ENCODE measurements at regions not wholly inside any gene's neighbourhood (a gene's known extent, or its start where the extent isn't known, plus 50 kb on each side); places are given as distances from the start of the nearest gene placed in this dataset.

GRCh38 chr13:58488251-58488650 lies 856.7 kb downstream of the PCDH17 start:
- no peak for TF ChIP-seq CTCF (conservative IDR thresholded peaks at IDR 0.05; ENCODE audit: low read depth, low read length)
- no peak for TF ChIP-seq EZH2 (IDR thresholded peaks at IDR 0.05; ENCODE audit: low read length, unreplicated experiment)
